Astrocyte of the cerebellum (primary cell): ENCODE measurements at regions not wholly inside any gene's neighbourhood (a gene's known extent, or its start where the extent isn't known, plus 50 kb on each side); places are given as distances from the start of the nearest gene placed in this dataset.
A peak's percentile ranks its signal among the peaks of the same experiment; 100 is the strongest.
"Not testable (repeated sequence)": the region's sequence is repeated elsewhere in the genome, so short reads cannot be mapped to it uniquely, and the experiment has no call there.

Source experiments
- DNase-seq: peaks from one replicate; pipeline ENCODE4 v3.0.0-alpha.2; 2011; ENCODE audit warnings: low read depth
- H3K4me3 ChIP-seq: 2 replicates; pipeline ENCODE4 v1.5.1; 2011; ENCODE audit warnings: mild to moderate bottlenecking, low read depth, low read length, moderate library complexity
- CTCF ChIP-seq: IDR thresholded peaks from 2 replicates; pipeline ENCODE4 v1.5.1; 2012; ENCODE audit warnings: low read length, low read depth, moderate library complexity, mild to moderate bottlenecking; ENCODE audit errors: missing control alignments
- in situ Hi-C: cut with HindIII; loops from 2 replicates; pipeline ENCODE4 v1.10.0; 2017; ENCODE audit warnings: low sequenced_read_pairs

- H3K4me3 ChIP-seq, result no peak overlapping the region
- in situ Hi-C loops, result no loop called here
- peak; percentile 55 for TF ChIP-seq CTCF
- peak; percentile 47 for DNase-seq
These were observed 253.7 kb upstream of the CHORDC1 start for GRCh38 chr11:90476442-90477007.

GRCh38 chr11:90468923-90469322 is 246.1 kb upstream of the CHORDC1 start:
- in situ Hi-C loops, result no loop called here
- DNase-seq, result peak; percentile 72
- no peak overlapping the region for H3K4me3 ChIP-seq
- no peak for TF ChIP-seq CTCF

GRCh38 chr11:90465553-90465952 is 242.7 kb upstream of the CHORDC1 start:
- H3K4me3 ChIP-seq, result no peak overlapping the region
- DNase-seq, result no peak
- in situ Hi-C loops, result no loop called here
- no peak for TF ChIP-seq CTCF

GRCh38 chr11:90455347-90455920 is 232.6 kb upstream of the CHORDC1 start:
- H3K4me3 ChIP-seq, in situ Hi-C loops, DNase-seq: not testable (repeated sequence)

- in situ Hi-C loops, result no loop called here
- H3K4me3 ChIP-seq, result no peak overlapping the region
- DNase-seq, result no peak
- no peak for TF ChIP-seq CTCF
These were observed 230.7 kb upstream of the CHORDC1 start for GRCh38 chr11:90453525-90453924.

GRCh38 chr11:90449606-90450005 is 226.8 kb upstream of the CHORDC1 start:
- no peak for DNase-seq
- no peak overlapping the region for H3K4me3 ChIP-seq
- in situ Hi-C loops, result no loop called here
- TF ChIP-seq CTCF, result no peak

GRCh38 chr11:90448256-90448655 is 225.4 kb upstream of the CHORDC1 start:
- DNase-seq, result no peak
- in situ Hi-C loops, result no loop called here
- TF ChIP-seq CTCF, result no peak
- no peak overlapping the region for H3K4me3 ChIP-seq
